ENCODE measurements at regions not wholly inside any gene's neighbourhood (a gene's known extent, or its start where the extent isn't known, plus 50 kb on each side); places are given as distances from the start of the nearest gene placed in this dataset.
"Not testable (repeated sequence)": the region's sequence is repeated elsewhere in the genome, so short reads cannot be mapped to it uniquely, and the experiment has no call there.

- no peaks in the 10 kb centered on the region for H3K36me3 Mint-ChIP-seq (ENCODE audit: low read depth)
- H3K27me3 Mint-ChIP-seq (ENCODE audit: insufficient read depth) = no peaks in the 10 kb centered on the region
- no peaks in the 10 kb centered on the region for H3K9me3 Mint-ChIP-seq
- no peak for DNase-seq (ENCODE audit: low spot score)
- no peaks in the 10 kb centered on the region for H3K4me1 Mint-ChIP-seq (ENCODE audit: low read depth)
- H3K27ac Mint-ChIP-seq = no peak overlapping the region
- intact Hi-C loops (cut with micrococcal nuclease) = no loop called here
- H3K4me3 Mint-ChIP-seq = no peak overlapping the region
Observed at GRCh38 chrX:25108481-25108880, 92.7 kb upstream of the ARX start.

- Mint-ChIP-seq H3K4me1 (ENCODE audit: low read depth) (no peaks in the 10 kb centered on the region), H3K27ac (no peak overlapping the region), H3K9me3 (no peaks in the 10 kb centered on the region), H3K4me3 (no peak overlapping the region), H3K27me3 (ENCODE audit: insufficient read depth) (no peaks in the 10 kb centered on the region), H3K36me3 (ENCODE audit: low read depth) (no peaks in the 10 kb centered on the region)
- intact Hi-C loops (cut with micrococcal nuclease) = no loop called here
- DNase-seq (ENCODE audit: low spot score) = no peak
Observed at GRCh38 chrX:25105221-25105620, 89.5 kb upstream of the ARX start.

GRCh38 chrX:25096522-25097045, 80.8 kb upstream of the ARX start:
- DNase-seq (ENCODE audit: low spot score) = no peak
- intact Hi-C loops (cut with micrococcal nuclease) = no loop called here
- Mint-ChIP-seq H3K27ac (no peak overlapping the region), H3K27me3 (ENCODE audit: insufficient read depth) (peaks cover 2% of the 10 kb centered on the region), H3K9me3 (no peaks in the 10 kb centered on the region), H3K36me3 (ENCODE audit: low read depth) (no peaks in the 10 kb centered on the region), H3K4me1 (ENCODE audit: low read depth) (no peaks in the 10 kb centered on the region), H3K4me3 (no peak overlapping the region)

GRCh38 chrX:25091152-25091551, 75.4 kb upstream of the ARX start:
- H3K36me3 Mint-ChIP-seq (ENCODE audit: low read depth); intact Hi-C loops (cut with micrococcal nuclease); H3K27me3 Mint-ChIP-seq (ENCODE audit: insufficient read depth); DNase-seq (ENCODE audit: low spot score); H3K4me1 Mint-ChIP-seq (ENCODE audit: low read depth); H3K9me3 Mint-ChIP-seq; H3K27ac Mint-ChIP-seq; H3K4me3 Mint-ChIP-seq: not testable (repeated sequence)

GRCh38 chrX:25084446-25084845, 68.7 kb upstream of the ARX start:
- Mint-ChIP-seq H3K4me1 (ENCODE audit: low read depth) (no peaks in the 10 kb centered on the region), H3K9me3 (no peaks in the 10 kb centered on the region), H3K4me3 (no peak overlapping the region), H3K36me3 (ENCODE audit: low read depth) (no peaks in the 10 kb centered on the region), H3K27me3 (ENCODE audit: insufficient read depth) (no peaks in the 10 kb centered on the region), H3K27ac (no peak overlapping the region)
- intact Hi-C loops (cut with micrococcal nuclease) = no loop called here
- no peak for DNase-seq (ENCODE audit: low spot score)

- Mint-ChIP-seq H3K36me3 (ENCODE audit: low read depth) (no peaks in the 10 kb centered on the region), H3K4me1 (ENCODE audit: low read depth) (no peaks in the 10 kb centered on the region), H3K9me3 (no peaks in the 10 kb centered on the region), H3K27me3 (ENCODE audit: insufficient read depth) (peaks cover under 1% of the 10 kb centered on the region), H3K27ac (no peak overlapping the region), H3K4me3 (no peak overlapping the region)
- intact Hi-C loops (cut with micrococcal nuclease) = no loop called here
- DNase-seq (ENCODE audit: low spot score) = no peak
Observed at GRCh38 chrX:25083661-25084060, 67.9 kb upstream of the ARX start.

GRCh38 chrX:25079020-25079419, 63.3 kb upstream of the ARX start:
- DNase-seq (ENCODE audit: low spot score) = no peak
- no peaks in the 10 kb centered on the region for H3K36me3 Mint-ChIP-seq (ENCODE audit: low read depth)
- H3K4me1 Mint-ChIP-seq (ENCODE audit: low read depth) = no peaks in the 10 kb centered on the region
- H3K27me3 Mint-ChIP-seq (ENCODE audit: insufficient read depth) = peaks cover 6% of the 10 kb centered on the region
- no peaks in the 10 kb centered on the region for H3K9me3 Mint-ChIP-seq
- intact Hi-C loops (cut with micrococcal nuclease) = no loop called here
- H3K4me3 Mint-ChIP-seq = no peak overlapping the region
- no peak overlapping the region for H3K27ac Mint-ChIP-seq

- Mint-ChIP-seq H3K9me3 (no peaks in the 10 kb centered on the region), H3K4me3 (no peak overlapping the region), H3K27ac (no peak overlapping the region), H3K36me3 (ENCODE audit: low read depth) (no peaks in the 10 kb centered on the region), H3K4me1 (ENCODE audit: low read depth) (no peaks in the 10 kb centered on the region), H3K27me3 (ENCODE audit: insufficient read depth) (peaks cover 6% of the 10 kb centered on the region)
- no peak for DNase-seq (ENCODE audit: low spot score)
- intact Hi-C loops (cut with micrococcal nuclease) = no loop called here
Observed at GRCh38 chrX:25076941-25077500, 61.3 kb upstream of the ARX start.

- intact Hi-C loops (cut with micrococcal nuclease) = no loop called here
- H3K4me3 Mint-ChIP-seq = no peak overlapping the region
- peaks cover 3% of the 10 kb centered on the region for H3K27me3 Mint-ChIP-seq (ENCODE audit: insufficient read depth)
- peaks cover 7% of the 10 kb centered on the region for H3K9me3 Mint-ChIP-seq
- DNase-seq (ENCODE audit: low spot score) = no peak
- no peak overlapping the region for H3K27ac Mint-ChIP-seq
- H3K4me1 Mint-ChIP-seq (ENCODE audit: low read depth) = peaks cover 7% of the 10 kb centered on the region
- H3K36me3 Mint-ChIP-seq (ENCODE audit: low read depth) = no peaks in the 10 kb centered on the region
Observed at GRCh38 chrX:25072247-25072646, 56.5 kb upstream of the ARX start.

GRCh38 chrX:25070038-25070437, 54.3 kb upstream of the ARX start:
- Mint-ChIP-seq H3K4me3 (no peak overlapping the region), H3K4me1 (ENCODE audit: low read depth) (peaks cover 11% of the 10 kb centered on the region), H3K27ac (no peak overlapping the region), H3K36me3 (ENCODE audit: low read depth) (no peaks in the 10 kb centered on the region), H3K27me3 (ENCODE audit: insufficient read depth) (no peaks in the 10 kb centered on the region), H3K9me3 (peaks cover 7% of the 10 kb centered on the region)
- no peak for DNase-seq (ENCODE audit: low spot score)
- intact Hi-C loops (cut with micrococcal nuclease) = no loop called here

- no peaks in the 10 kb centered on the region for H3K36me3 Mint-ChIP-seq (ENCODE audit: low read depth)
- intact Hi-C loops (cut with micrococcal nuclease) = loop anchor here (5.0 kb wide), 1 partner anchor 47 kb away; no protein-coding TSS in a partner anchor
- no peaks in the 10 kb centered on the region for H3K27me3 Mint-ChIP-seq (ENCODE audit: insufficient read depth)
- H3K4me1 Mint-ChIP-seq (ENCODE audit: low read depth) = peaks cover 11% of the 10 kb centered on the region
- no peak for DNase-seq (ENCODE audit: low spot score)
- H3K27ac Mint-ChIP-seq = no peak overlapping the region
- peaks cover 7% of the 10 kb centered on the region for H3K9me3 Mint-ChIP-seq
- no peak overlapping the region for H3K4me3 Mint-ChIP-seq
Observed at GRCh38 chrX:25069209-25069608, 53.4 kb upstream of the ARX start.

- peaks cover 11% of the 10 kb centered on the region for H3K4me1 Mint-ChIP-seq (ENCODE audit: low read depth)
- H3K36me3 Mint-ChIP-seq (ENCODE audit: low read depth) = no peaks in the 10 kb centered on the region
- no peak overlapping the region for H3K27ac Mint-ChIP-seq
- peak overlapping the region; percentile 11 for H3K4me3 Mint-ChIP-seq
- DNase-seq (ENCODE audit: low spot score) = no peak
- intact Hi-C loops (cut with micrococcal nuclease) = loop anchor here (5.0 kb wide), 1 partner anchor 46 kb away; no protein-coding TSS in a partner anchor
- no peaks in the 10 kb centered on the region for H3K27me3 Mint-ChIP-seq (ENCODE audit: insufficient read depth)
- peaks cover 7% of the 10 kb centered on the region for H3K9me3 Mint-ChIP-seq
Observed at GRCh38 chrX:25068340-25068739, 52.6 kb upstream of the ARX start.

- intact Hi-C loops (cut with micrococcal nuclease) = loop anchor here (5.0 kb wide), 1 partner anchor 45 kb away; no protein-coding TSS in a partner anchor
- Mint-ChIP-seq H3K4me1 (ENCODE audit: low read depth) (peaks cover 11% of the 10 kb centered on the region), H3K27ac (peak overlapping the region; percentile 29), H3K9me3 (peaks cover 7% of the 10 kb centered on the region), H3K36me3 (ENCODE audit: low read depth) (no peaks in the 10 kb centered on the region), H3K27me3 (ENCODE audit: insufficient read depth) (no peaks in the 10 kb centered on the region), H3K4me3 (peak overlapping the region; percentile 11)
- DNase-seq (ENCODE audit: low spot score) = no peak
Observed at GRCh38 chrX:25067271-25068172, 51.8 kb upstream of the ARX start.

Data from activated T-helper 1 cell treated with anti-CD3 and anti-CD28 coated beads, Interleukin-12 subunit alpha, Interleukin-12 subunit beta, Interleukin-2, Interleukin-4 antibody, amounts not matched to agents 30 ng/mL and 10 ng/mL and 1 ng/mL, durations not matched to agents 14 hours and 24 hours and 36 hours (primary cell).